GM19328 (cell line): ENCODE measurements at regions not wholly inside any gene's neighbourhood (a gene's known extent, or its start where the extent isn't known, plus 50 kb on each side); places are given as distances from the start of the nearest gene placed in this dataset.
"Not testable (repeated sequence)": the region's sequence is repeated elsewhere in the genome, so short reads cannot be mapped to it uniquely, and the experiment has no call there.

ENCODE experiments used
- ATAC-seq: cut with Tn5 transposase; IDR thresholded peaks from one replicate; pipeline ENCODE4 v1.9.1; 2021; ENCODE audit warnings: mild to moderate bottlenecking, moderate library complexity; ENCODE audit not compliant: unreplicated experiment

GRCh38 chr1:245062741-245063305 lies 92.0 kb upstream of the KIF26B start:
- ATAC-seq: no peak

- ATAC-seq: not testable (repeated sequence)
These were observed 93.0 kb upstream of the KIF26B start for GRCh38 chr1:245061808-245062207.

- ATAC-seq: no peak
These were observed 94.0 kb upstream of the KIF26B start for GRCh38 chr1:245060684-245061374.

- ATAC-seq: no peak
These were observed 94.9 kb upstream of the KIF26B start for GRCh38 chr1:245059806-245060424.

- ATAC-seq: no peak
These were observed 95.9 kb upstream of the KIF26B start for GRCh38 chr1:245058882-245059281.

- no peak for ATAC-seq
These were observed 96.3 kb upstream of the KIF26B start for GRCh38 chr1:245058436-245058835.

- no peak for ATAC-seq
These were observed 97.9 kb upstream of the KIF26B start for GRCh38 chr1:245056913-245057312.

GRCh38 chr1:245056296-245056695 lies 98.5 kb upstream of the KIF26B start:
- ATAC-seq: not testable (repeated sequence)

- ATAC-seq: no peak
These were observed 99.0 kb upstream of the KIF26B start for GRCh38 chr1:245055752-245056151.

GRCh38 chr1:245054507-245055270 lies 100.1 kb upstream of the KIF26B start:
- no peak for ATAC-seq

GRCh38 chr1:245054105-245054504 lies 100.7 kb upstream of the KIF26B start:
- no peak for ATAC-seq

GRCh38 chr1:245052258-245052657 lies 102.5 kb upstream of the KIF26B start:
- no peak for ATAC-seq

- ATAC-seq: no peak
These were observed 103.2 kb upstream of the KIF26B start for GRCh38 chr1:245051349-245052221.

GRCh38 chr1:245046769-245047168 lies 108.0 kb upstream of the KIF26B start:
- ATAC-seq: no peak

GRCh38 chr1:245046315-245046714 lies 108.5 kb upstream of the KIF26B start:
- no peak for ATAC-seq

- ATAC-seq: no peak
These were observed 109.5 kb upstream of the KIF26B start for GRCh38 chr1:245045087-245045881.

GRCh38 chr1:245043611-245043940 lies 111.2 kb upstream of the KIF26B start:
- no peak for ATAC-seq

- ATAC-seq: no peak
These were observed 113.6 kb upstream of the KIF26B start for GRCh38 chr1:245041058-245041698.

- ATAC-seq: no peak
These were observed 115.6 kb upstream of the KIF26B start for GRCh38 chr1:245039196-245039595.

GRCh38 chr1:245036102-245036501 lies 118.7 kb upstream of the KIF26B start:
- ATAC-seq: no peak
